ELF-1 (cell line): ENCODE measurements at regions not wholly inside any gene's neighbourhood (a gene's known extent, or its start where the extent isn't known, plus 50 kb on each side); places are given as distances from the start of the nearest gene placed in this dataset.
A peak's percentile ranks its signal among the peaks of the same experiment; 100 is the strongest.
"Not testable (repeated sequence)": the region's sequence is repeated elsewhere in the genome, so short reads cannot be mapped to it uniquely, and the experiment has no call there.

Experiments used
- DNase-seq: peaks from one replicate; pipeline ENCODE4 v3.0.0-alpha.2; 2016; ENCODE audit warnings: low read depth, low spot score

DNA sequence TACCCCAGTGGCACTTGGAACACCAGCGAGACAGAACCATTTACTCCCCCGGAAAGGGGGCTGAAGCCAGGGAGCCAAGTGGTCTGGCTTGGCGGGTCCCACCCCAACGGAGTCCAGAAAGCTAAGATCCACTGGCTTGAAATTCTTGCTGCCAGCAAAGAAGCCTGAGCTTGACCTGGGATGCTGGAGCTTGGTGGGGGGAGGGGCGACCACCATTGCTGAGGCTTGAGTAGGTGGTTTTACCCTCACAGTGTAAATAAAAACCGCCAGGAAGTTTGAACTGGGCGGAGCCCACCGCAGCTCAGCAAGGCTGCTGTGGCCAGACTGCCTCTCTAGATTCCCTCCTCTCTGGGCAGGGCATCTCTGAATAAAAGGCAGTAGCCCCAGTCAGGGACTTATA is 62.8 kb downstream of the RPS24 start:
- peak; percentile 54 for DNase-seq

DNA sequence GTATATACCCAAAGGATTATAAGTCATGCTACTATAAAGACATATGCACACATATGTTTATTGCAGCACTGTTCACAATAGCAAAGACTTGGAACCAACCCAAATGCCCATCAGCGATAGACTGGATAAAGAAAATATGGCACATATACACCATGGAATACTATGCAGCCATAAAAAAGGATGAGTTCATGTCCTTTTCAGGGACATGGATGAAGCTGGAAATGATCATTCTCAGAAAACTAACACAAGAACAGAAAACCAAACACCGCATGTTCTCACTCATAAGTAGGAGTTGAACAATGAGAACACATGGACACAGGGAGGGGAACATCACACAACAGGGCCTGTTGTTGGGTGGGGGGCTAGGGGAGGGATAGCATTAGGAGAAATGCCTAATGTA is 68.9 kb downstream of the RPS24 start:
- DNase-seq: not testable (repeated sequence)

DNA sequence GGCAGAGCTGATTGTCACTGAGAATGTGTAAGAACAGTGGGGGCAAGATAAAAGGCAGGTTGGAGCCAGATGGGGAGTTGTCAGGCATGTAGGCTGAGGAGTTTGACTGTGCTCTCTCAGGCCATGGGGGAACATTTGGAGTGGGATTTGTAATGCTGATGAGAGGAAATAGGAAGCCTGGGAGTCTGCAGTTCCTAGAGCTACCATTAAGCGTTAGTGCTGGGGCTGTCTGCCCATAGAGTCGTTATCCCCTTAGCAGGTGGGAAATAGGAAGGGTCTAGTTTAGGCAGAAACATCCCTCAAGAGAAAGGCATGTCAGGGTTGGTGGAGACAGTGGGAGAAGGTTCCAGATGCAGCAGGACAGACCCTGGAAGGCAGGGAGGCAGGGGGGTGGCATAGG is 75.5 kb downstream of the RPS24 start:
- DNase-seq: peak; percentile 23

DNA sequence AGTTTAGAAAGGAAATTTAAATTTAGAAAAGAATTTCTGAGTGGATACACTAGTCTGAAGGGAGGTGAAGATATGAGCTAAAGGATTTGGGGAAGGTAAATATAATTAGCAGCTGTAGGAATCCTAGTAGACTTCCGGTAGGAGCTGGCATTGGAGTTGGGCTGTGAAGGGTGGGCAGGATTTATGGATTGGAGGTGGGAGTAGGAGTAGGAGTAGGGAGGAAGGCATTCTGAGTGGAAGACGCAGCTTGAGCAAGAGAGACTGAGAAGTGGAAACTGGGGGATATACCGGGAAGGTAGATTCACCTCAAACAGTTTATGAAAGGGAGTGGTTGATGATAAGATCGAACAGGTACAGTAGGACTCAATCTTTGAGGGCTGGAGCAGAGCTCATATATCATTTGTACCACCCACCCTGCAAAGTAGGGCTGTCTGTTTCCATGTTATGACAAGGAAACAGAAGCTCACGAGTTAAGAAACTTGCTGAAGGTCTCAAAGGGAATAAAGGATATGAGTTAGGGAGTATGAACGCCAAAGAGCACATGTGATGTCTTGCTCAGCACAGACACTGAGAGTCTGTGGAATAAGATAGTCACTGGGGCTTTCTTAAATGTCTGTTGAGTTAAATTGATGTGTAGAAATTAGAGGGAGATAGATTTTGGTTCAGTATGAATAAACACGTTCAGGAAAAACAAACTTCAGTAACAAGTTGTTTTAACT is 81.6 kb downstream of the RPS24 start:
- DNase-seq: no peak

DNA sequence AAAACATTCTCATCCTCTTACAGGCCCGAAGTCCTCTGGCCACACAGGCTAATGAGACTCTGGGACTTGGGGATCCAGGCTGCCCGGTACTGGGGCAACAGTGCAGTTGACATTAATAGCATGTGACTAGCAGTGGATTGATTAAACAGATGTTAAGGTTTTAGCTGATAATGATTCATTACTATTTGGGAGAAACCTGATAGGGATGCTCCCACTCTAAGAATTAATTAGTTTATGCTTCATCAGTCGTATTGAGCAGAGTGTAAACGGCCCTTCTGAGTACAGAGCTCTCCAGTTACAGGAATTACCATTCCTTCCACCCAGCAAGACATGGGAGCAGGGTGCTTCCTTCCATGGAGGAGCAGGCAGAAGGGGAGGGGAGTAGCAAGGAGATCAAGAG is 82.7 kb downstream of the RPS24 start:
- DNase-seq: no peak

DNA sequence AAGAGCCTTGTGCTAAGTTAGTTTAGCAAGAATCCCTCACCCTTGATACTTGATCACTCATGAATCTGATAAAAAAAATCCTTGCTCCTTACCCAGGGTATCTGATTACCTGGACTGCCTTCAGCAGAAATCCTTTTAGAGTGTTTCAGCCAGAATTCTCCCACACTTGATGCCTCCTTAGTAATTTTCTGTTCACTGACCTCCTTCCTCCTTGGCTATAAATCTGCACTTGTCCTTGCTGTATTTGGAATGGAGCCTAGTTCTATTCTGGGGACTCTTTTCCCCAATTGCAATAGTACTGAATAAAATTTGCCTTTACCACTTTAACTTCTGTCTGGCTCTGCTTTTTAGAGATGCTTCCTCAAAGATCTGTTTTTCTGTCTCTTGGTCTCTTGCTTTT is 84.9 kb downstream of the RPS24 start:
- no peak for DNase-seq

DNA sequence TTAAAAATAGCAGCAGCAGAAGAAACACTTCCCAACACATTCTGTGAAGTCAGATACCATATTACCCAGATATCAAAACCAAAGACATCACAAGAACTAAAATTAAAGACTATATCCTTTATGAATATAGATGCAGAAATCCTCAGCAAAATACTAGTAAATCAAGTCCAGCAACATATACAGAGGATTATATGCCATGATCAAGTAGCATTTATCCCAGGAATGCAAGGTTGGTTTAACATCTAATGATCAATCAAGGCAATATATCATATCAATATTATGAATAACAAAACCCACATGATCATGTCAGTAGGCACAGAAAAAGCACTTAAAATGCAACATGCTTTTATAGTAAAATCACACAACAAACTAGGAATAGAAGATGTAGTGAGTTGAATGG is 88.1 kb downstream of the RPS24 start:
- DNase-seq: no peak

DNA sequence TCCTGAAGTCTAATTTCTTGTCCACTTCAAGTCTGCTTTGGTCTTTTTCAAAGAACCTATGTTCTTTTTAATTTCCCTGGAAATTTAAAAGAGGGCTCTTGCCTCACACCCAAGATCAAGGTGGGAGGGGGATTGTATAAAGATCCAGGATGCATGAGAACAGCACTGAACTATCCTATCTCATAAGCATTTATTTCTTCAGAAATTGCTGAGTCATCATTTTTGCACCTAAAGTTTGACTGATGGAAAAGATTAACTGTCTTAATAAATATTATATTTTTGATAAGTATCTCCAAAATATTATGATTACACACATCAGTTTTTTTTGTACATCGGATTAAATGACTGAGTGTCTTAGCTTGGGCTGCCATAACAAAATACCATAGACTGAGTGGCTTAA is 90.5 kb downstream of the RPS24 start:
- DNase-seq: no peak

DNA sequence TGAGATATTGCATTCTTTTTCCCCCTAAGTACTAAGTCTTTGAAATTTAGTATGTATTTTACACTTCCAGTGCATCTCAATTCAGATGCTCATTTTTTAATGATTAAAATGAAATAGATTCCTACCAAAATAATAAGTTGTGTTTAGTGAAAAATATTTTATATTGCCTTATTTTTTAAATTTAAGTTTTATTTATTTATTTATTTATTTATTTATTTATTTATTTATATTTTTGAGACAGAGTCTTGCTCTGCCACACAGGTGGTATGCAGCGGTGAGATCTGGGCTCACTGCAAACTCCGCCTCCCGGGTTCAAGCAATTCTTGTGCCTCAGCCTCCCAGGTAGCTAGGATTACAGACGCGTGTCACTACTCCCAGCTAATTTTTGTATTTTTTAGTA is 95.5 kb downstream of the RPS24 start:
- DNase-seq: no peak

DNA sequence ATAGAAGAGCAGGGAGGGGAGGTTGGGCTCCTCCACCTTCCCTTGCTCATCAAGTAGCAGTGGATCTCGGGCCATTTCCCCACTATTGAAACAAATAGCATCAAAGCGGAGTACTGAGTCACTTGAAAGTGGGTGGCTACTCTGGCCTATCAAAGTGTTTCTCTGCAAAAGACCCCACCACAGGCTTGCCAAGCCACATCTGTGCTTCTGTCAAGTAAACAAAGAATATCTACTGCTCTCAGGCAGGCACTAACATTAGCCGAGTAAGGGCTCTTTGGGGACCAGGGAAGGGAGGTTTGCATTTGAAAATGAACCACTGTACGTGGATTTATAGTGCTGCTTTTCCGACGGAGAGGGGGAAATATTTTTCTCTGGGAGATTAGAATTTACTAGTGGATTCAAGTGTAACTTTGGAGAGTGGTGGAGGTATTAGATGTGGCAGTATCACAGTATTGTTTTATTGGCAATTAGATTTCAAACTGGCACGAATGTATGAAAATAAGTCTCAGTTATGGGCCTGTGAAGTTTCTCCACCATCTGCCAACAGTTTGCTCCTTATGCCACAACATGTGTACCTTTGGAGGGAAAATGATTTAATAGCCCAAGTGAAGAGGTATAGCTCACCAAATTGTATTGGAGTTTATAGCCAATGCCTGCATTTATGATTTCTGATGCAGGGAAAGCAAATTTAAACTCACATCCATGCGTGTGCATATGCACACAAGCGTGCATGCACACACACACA is 97.5 kb downstream of the RPS24 start:
- DNase-seq: no peak

DNA sequence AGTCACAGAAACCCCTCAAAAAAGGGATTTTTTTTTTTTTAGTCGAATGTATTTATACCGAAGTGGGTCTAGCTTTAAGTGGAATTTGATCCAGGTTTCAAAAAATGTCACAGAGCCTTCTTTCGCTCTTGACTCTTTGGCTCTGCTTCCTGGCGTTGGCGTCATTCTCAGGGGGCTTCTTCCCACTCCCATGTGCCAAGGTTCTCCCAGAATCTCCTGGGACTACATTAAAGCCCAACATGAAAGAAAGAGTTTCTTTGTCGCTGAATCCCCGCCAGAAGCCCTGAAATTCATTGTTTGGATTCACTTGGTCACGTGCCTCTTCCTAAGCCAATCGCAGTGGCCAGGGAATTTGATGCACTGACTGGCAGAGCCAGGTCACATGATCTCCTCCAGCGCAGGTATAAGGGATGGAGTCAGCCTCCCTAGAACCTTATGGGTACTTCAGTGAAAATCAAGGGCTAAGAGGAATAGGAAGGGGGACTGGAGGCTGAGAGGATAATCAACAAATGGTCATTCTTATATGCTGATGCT is 101.2 kb downstream of the RPS24 start:
- DNase-seq: no peak

DNA sequence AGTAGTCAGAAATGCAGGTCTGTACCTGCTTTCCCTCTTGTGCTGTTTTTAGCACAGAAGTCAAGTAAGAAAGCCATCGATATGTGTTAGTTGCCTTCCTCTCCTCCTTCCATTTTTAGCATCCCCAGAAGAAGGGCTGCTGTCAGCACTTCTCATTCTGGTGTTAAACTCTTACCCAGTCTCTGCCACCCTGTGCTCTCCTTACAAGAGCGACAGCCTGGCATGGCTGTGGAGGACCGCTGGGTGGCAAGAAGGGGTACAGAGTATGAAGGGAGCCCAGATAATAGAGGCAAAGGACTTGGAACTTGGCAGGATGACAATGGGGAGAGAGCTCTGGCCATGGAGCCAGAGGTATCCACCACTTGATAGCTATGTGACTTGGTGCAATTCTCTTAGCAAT is 103.5 kb downstream of the RPS24 start:
- DNase-seq: no peak

DNA sequence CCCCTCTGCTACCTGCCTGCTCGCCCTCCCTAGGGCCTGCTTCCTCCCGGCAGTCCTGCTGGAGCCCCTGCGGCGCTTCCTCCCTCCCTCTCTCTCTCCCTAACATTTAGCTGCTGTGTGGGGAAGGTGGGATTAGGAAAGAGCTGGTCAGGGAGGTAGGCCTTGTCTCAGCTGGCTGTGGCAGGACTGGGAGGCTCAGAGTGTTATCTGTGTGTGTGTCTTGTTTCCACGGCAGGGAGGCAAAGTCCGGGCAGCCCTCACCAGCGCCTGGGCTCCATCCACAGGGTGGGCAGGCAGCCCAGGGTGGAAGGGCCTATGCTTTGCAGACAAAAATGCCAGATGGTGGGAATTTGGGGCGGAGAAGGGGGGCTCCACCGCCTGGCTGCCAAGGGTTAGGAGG is 105.7 kb downstream of the RPS24 start:
- peak; percentile 40 for DNase-seq

DNA sequence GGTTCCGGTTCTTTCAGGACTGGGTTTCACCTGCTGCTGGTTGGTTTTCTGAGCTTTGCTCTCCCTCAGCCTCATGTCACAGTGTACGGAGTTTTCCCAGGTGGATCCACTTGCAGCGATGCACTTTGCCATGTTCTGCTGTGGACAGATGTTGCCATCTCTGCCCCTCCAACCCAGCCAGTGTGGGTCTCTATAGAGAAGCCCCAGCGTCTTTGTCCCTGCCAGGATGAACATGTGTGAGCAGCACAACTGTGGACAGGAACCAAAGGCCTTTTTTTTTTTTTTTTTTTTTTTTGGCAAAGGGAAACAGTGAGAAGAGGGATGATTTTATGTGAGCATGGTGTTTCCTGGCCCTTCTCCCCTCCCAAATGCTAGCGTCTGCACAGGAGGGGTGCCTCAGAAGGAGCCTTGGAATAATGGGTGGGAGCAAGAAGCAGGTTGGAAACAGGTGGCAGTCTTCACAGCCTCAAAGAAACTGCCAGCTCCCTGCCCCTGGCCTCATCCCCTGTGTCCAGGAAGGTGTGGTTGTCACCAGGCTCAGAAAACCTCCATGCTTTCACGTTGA is 106.5 kb downstream of the RPS24 start:
- no peak for DNase-seq

DNA sequence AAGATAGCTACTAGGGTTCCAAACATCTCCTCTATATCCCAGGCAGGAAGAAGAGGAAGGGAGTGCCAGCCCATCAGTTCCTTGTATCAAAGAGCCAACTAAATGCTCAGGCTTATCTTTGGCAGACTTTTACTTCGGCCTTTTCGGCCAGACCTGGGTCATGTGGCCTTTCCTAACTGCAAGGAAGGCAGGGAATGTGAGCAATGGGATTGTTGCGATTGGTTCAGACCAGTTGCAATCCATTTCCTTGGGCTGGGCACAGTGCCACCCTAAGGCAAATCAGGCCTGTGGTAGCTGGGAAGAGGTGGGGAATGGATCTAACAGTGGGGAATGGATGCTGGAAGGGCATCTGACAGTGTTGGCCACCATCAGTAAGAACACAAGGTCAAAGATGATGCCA is 109.9 kb downstream of the RPS24 start:
- no peak for DNase-seq

DNA sequence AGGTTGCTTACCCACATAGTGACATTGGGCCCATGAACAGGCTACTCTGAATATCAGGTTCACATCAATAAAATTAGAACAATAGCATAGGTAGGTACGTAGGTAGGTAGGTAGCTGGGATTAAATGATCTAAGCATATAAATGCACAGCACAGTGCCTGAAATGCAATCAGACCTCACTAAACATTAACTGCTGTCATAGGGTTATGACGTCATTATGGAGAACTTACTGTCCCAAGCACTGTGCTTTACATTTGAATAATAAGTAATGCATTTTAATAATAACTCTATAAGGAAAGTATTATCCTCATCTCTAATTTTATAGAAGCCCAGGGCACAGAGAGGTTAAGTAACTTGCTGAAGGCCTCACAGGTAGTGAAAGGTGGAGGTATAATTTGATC is 112.5 kb downstream of the RPS24 start:
- DNase-seq: no peak

DNA sequence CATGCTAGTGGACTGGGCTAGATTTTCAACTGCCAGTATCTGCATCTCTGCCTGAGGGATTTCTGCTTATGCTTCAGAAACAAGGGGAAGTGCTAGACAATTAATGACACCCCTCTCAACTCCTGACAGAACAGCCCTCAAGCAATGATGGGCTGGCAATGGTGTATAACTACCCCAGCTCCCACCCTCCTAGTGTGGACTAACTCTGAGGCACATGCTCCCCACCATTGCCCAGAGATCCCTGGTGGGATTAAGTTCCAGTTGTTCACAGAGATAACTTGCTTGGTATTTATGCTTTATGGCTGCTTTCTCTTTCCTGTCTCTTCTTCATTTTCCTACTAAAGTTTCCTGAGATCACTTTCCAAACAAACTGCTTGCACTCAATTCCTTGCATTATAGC is 113.5 kb downstream of the RPS24 start:
- DNase-seq: no peak

DNA sequence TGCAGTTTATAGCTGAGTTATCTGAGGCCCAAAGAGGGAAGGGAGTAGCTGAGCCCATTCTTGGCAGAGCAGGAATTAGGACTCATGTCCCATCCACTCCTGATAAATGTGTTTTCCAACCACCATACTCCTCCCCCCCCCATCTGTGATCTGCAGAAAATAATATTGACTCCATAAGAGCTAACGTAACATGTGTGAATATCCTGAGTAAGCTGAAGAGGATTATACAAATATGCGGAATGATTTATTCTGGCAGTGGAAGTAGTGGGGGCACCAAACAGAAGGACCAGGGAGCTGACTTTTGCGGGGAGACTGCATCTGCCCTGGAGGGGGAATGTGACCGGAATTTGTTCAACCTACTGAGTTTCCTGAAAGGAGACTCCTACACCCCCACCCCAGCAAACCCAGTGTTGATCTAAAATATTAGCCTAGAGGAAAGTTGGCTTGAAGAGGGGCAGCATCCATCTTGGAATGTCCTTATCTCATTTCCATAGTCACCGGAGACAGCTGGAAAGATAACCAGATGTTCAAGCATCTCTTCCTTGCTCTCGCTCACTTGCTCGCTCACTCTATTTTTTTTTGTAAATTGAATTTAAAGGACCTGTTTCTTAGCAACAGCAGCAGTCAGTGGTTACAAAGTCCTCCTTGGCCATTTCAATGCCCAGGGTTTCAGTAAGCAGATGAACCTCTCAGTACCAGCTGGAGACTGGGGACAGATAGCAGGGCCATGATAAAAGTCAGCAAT is 114.7 kb downstream of the RPS24 start:
- DNase-seq: no peak

DNA sequence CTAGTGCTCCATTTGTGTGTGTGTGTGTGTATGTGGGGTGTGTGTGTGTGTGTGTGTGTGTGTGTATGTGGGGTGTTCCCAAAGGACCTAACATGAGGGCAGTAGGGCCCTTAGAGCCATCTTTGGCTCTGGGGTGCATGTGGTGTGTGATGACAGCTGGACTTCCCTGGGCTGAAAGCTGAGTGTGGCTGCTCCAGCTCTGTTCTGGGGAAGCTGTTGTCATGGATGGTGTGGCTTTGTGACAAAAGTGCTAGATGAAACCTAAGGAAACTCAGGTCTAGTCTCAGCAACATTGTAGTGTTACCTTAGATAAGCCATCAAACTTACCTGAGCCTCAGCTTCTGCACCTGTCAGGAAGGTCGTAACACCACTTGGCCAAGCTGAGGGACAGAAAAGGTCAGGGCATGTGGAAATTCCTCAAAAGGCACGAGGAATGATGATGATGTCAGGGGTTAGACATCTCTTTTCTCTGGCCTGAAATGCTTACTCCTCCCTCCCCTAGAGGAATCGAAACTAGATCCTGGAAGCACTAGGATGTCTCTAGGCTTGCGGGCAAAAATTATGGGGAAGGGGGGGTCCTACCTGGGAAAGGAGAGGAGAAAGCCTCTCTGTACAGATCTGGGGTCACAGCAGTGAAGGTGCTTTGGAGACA is 115.4 kb downstream of the RPS24 start:
- DNase-seq: peak; percentile 46

DNA sequence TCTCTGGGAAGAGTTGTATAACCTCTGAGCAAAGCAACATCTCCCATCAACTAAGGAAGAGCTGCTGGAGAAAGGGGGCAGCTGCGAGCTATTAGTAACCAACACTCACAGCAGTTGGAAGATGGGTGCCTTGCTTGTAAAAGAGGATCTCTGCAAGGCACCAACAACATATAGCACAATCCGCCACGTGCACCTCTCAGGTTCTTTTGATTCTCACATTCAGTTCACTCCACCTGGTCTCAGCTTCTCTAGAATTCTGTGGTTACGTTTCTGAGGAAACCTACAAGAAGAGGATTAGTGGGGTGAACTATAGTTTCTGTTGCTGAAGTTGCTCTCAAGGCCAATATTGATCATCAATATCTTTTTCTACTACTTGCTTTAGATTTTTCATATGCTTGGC is 117.1 kb downstream of the RPS24 start:
- no peak for DNase-seq

DNA sequence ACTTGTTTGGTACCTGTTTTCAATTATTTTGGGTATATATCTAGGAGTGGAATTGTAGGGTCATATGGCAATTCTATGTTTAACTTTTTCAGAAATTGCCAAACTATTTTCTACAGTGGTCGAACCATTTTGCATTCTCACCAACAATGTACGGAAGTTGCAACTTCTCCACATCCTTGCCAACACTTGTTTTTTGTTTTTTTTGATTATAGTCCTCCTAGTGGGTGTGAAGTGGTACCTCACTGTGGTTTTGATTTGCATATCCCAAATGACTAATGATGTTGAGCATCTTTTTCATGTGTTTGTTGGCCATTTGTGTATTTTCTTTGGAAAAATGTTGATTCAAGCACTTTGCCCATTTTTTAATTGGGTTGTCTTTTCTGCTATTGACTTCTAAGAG is 122.1 kb downstream of the RPS24 start:
- no peak for DNase-seq

DNA sequence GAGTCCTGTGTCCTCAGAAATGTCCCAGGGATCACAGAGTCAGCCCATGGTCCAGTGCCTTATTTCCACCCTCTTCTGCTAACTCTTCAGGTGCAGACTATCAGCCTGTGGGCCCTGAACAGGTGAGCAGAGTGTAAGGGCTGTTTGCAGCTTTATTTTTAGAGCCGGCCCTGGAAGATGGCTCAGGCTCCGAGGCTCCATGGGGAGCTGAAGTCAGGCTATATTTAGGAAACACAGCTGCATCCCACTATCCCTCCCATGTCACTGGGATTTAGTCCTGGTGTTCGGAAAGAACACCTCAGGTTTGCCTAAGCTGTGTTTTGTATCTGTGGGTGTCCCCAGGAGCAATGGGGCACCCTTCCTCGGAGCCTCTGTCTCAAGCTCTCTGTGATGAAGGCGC is 126.9 kb downstream of the RPS24 start:
- DNase-seq: no peak
